IMR-90 (cell line): ENCODE measurements at regions not wholly inside any gene's neighbourhood (a gene's known extent, or its start where the extent isn't known, plus 50 kb on each side); places are given as distances from the start of the nearest gene placed in this dataset.

Source experiments
- ATAC-seq: fragments of 200-7000 bp; cut with Tn5 transposase; 2 replicates; pipeline ENCODE4 v1.9.1; 2020; ENCODE audit warnings: low read depth, mild to moderate bottlenecking, moderate library complexity
- BruUV-seq: library from RNA; stranded (reverse); fragments of 400-500 nt; replicated peaks from 2 replicates; lab custom pipeline; 2021; lab: Mats Ljungman, UMichigan
- CTCF ChIA-PET: fragments of 300-600 bp; formaldehyde crosslinking; extraction: SDS; loops from one replicate; lab custom pipeline; 2021; ENCODE audit warnings: antibody characterized with exemption; lab: Yijun Ruan, JAX
- POLR2A ChIA-PET: fragments of 300-600 bp; sonication (Branson Sonifier 250); formaldehyde crosslinking; loops from one replicate; lab custom pipeline; 2022; ENCODE audit warnings: antibody characterized with exemption; ENCODE audit not compliant: unreplicated experiment; lab: Charles Lee
- DNase-seq: peaks from one replicate; pipeline ENCODE4 v3.0.0; 2013
- H2AFZ ChIP-seq: replicated peaks from 2 replicates; pipeline ENCODE3; 2013; ENCODE audit warnings: low read length, mild to moderate bottlenecking; ENCODE audit not compliant: poor library complexity
- H2AK5ac ChIP-seq: 2 replicates; pipeline ENCODE4 v1.6.1; 2013; ENCODE audit warnings: low read depth, low read length, inconsistent platforms
- H2AK9ac ChIP-seq: replicated peaks from 2 replicates; pipeline ENCODE3; 2013; ENCODE audit warnings: mild to moderate bottlenecking, low read depth, low read length, moderate library complexity; ENCODE audit not compliant: poor library complexity
- H2BK120ac ChIP-seq: 2 replicates; pipeline ENCODE4 v1.6.1; 2013; ENCODE audit warnings: low read depth, low read length, inconsistent platforms
- H2BK15ac ChIP-seq: 3 replicates; pipeline ENCODE4 v1.6.1; 2013; ENCODE audit warnings: low read depth, low read length, inconsistent platforms
- H2BK20ac ChIP-seq: 2 replicates; pipeline ENCODE4 v1.6.1; 2013; ENCODE audit warnings: low read depth, mild to moderate bottlenecking, inconsistent platforms, low read length, moderate library complexity
- H2BK5ac ChIP-seq: 2 replicates; pipeline ENCODE4 v1.6.1; 2013; ENCODE audit warnings: mild to moderate bottlenecking, low read depth, low read length, inconsistent platforms; ENCODE audit not compliant: poor library complexity, severe bottlenecking
- H3K14ac ChIP-seq: replicated peaks from 2 replicates; pipeline ENCODE4 v1.6.1; 2013; ENCODE audit warnings: low read depth, low read length, inconsistent platforms
- H3K18ac ChIP-seq: 2 replicates; pipeline ENCODE4 v1.6.1; 2013; ENCODE audit warnings: low read depth, low read length, control low read depth
- H3K23ac ChIP-seq: 2 replicates; pipeline ENCODE4 v1.6.1; 2013; ENCODE audit warnings: low read depth, low read length, inconsistent platforms
- H3K27ac ChIP-seq: 2 replicates; pipeline ENCODE4 v1.5.1; 2013; ENCODE audit warnings: mild to moderate bottlenecking, control low read depth, low read length; ENCODE audit not compliant: insufficient read depth
- H3K27me3 ChIP-seq: 2 replicates; pipeline ENCODE4 v1.6.1; 2013; ENCODE audit warnings: low read length; ENCODE audit not compliant: control insufficient read depth, insufficient read depth
- H3K36me3 ChIP-seq: 2 replicates; pipeline ENCODE4 v1.6.1; 2013; ENCODE audit warnings: low read length, mixed read lengths; ENCODE audit not compliant: control insufficient read depth, insufficient read depth
- H3K4ac ChIP-seq: 2 replicates; pipeline ENCODE4 v1.6.1; 2013; ENCODE audit warnings: low read depth, low read length, inconsistent platforms
- H3K4me1 ChIP-seq: 2 replicates; pipeline ENCODE4 v1.6.1; 2013; ENCODE audit warnings: low read length, mixed read lengths; ENCODE audit not compliant: control insufficient read depth, insufficient read depth
- H3K4me2 ChIP-seq: 2 replicates; pipeline ENCODE4 v1.6.1; 2013; ENCODE audit warnings: low read depth, mild to moderate bottlenecking, control low read depth, low read length, moderate library complexity
- H3K4me3 ChIP-seq: 2 replicates; pipeline ENCODE4 v1.5.1; 2013; ENCODE audit warnings: low read depth, mild to moderate bottlenecking, control low read depth, low read length, moderate library complexity; ENCODE audit not compliant: insufficient read depth
- H3K56ac ChIP-seq: 2 replicates; pipeline ENCODE4 v1.6.1; 2013; ENCODE audit warnings: low read length, inconsistent platforms; ENCODE audit not compliant: insufficient read depth; ENCODE audit errors: extremely low read depth
- H3K79me1 ChIP-seq, 2 experiments: 2 replicates each; pipeline ENCODE4 v1.6.1; 2013; ENCODE audit warnings: low read length in 2 of 2, inconsistent platforms in 1 of 2, low read depth in 1 of 2
- H3K9ac ChIP-seq: 2 replicates; pipeline ENCODE4 v1.6.1; 2013; ENCODE audit warnings: low read depth, low read length, control low read depth
- H3K9me1 ChIP-seq: 2 replicates; pipeline ENCODE4 v1.6.1; 2013; ENCODE audit warnings: low read length, inconsistent platforms; ENCODE audit not compliant: insufficient read depth
- H3K9me3 ChIP-seq: 2 replicates; pipeline ENCODE4 v1.6.1; 2013; ENCODE audit warnings: low read length; ENCODE audit not compliant: control insufficient read depth, insufficient read depth
- H4K20me1 ChIP-seq: 2 replicates; pipeline ENCODE4 v1.6.1; 2013; ENCODE audit warnings: low read length, inconsistent platforms; ENCODE audit not compliant: insufficient read depth
- H4K5ac ChIP-seq: 2 replicates; pipeline ENCODE4 v1.6.1; 2013; ENCODE audit warnings: mild to moderate bottlenecking, low read depth, low read length, control low read depth
- H4K8ac ChIP-seq, 2 experiments: 2 replicates each; pipeline ENCODE4 v1.6.1; 2013; ENCODE audit warnings: low read depth in 2 of 2, low read length in 2 of 2, control low read depth in 1 of 2, inconsistent platforms in 1 of 2
- H4K91ac ChIP-seq: 2 replicates; pipeline ENCODE4 v1.6.1; 2013; ENCODE audit warnings: low read depth, low read length, inconsistent platforms; ENCODE audit not compliant: insufficient read depth
- BHLHE40 ChIP-seq: fragments of 150-350 bp; IDR thresholded peaks from 2 replicates; pipeline ENCODE4 v1.6.1; 2016; ENCODE audit warnings: mild to moderate bottlenecking, low read depth, low read length
- CEBPB ChIP-seq: IDR thresholded peaks from 2 replicates; pipeline ENCODE4 v1.6.1; 2012; ENCODE audit warnings: low read depth, low read length, improper control_type of control experiment
- CHD1 ChIP-seq: IDR thresholded peaks from 2 replicates; pipeline ENCODE4 v1.6.1; 2012; ENCODE audit warnings: low read depth, low read length, improper control_type of control experiment
- CTCF ChIP-seq: conservative IDR thresholded peaks from 2 replicates; pipeline ENCODE4 v1.5.1; 2012; ENCODE audit warnings: mild to moderate bottlenecking, low read depth, low read length, improper control_type of control experiment
- ELK1 ChIP-seq: fragments of 150-350 bp; IDR thresholded peaks from 2 replicates; pipeline ENCODE4 v1.6.1; 2016; ENCODE audit warnings: low read depth, mild to moderate bottlenecking, low read length, moderate library complexity, borderline replicate concordance
- MAFK ChIP-seq: IDR thresholded peaks from 2 replicates; pipeline ENCODE4 v1.6.1; 2012; ENCODE audit warnings: low read depth, low read length, improper control_type of control experiment
- MAZ ChIP-seq: IDR thresholded peaks from 2 replicates; pipeline ENCODE4 v1.6.1; 2012; ENCODE audit warnings: low read depth, mild to moderate bottlenecking, low read length, improper control_type of control experiment, moderate library complexity, borderline replicate concordance
- MXI1 ChIP-seq: IDR thresholded peaks from 2 replicates; pipeline ENCODE4 v1.6.1; 2012; ENCODE audit warnings: low read depth, mild to moderate bottlenecking, low read length, moderate library complexity, borderline replicate concordance
- NFE2L2 ChIP-seq: fragments of 150-350 bp; IDR thresholded peaks from 2 replicates; pipeline ENCODE4 v1.6.1; 2016; ENCODE audit warnings: low read depth, mild to moderate bottlenecking, low read length
- POLR2A ChIP-seq: IDR thresholded peaks from 2 replicates; pipeline ENCODE4 v1.6.1; 2012; ENCODE audit warnings: mild to moderate bottlenecking, low read depth, low read length
- RAD21 ChIP-seq: IDR thresholded peaks from 2 replicates; pipeline ENCODE4 v1.6.1; 2012; ENCODE audit warnings: low read length, improper control_type of control experiment
- RCOR1 ChIP-seq: IDR thresholded peaks from 2 replicates; pipeline ENCODE4 v1.6.1; 2012; ENCODE audit warnings: mild to moderate bottlenecking, low read length, improper control_type of control experiment; ENCODE audit not compliant: insufficient replicate concordance
- RFX5 ChIP-seq: IDR thresholded peaks from 2 replicates; pipeline ENCODE4 v1.8.0; 2012; ENCODE audit warnings: low read depth, mild to moderate bottlenecking, low read length, moderate library complexity
- SMC3 ChIP-seq: fragments of 150-350 bp; IDR thresholded peaks from 2 replicates; pipeline ENCODE4 v1.6.1; 2016; ENCODE audit warnings: low read depth, mild to moderate bottlenecking, antibody characterized with exemption, low read length, moderate library complexity
- dilution Hi-C: fragments of 300-500 bp; cut with HindIII; formaldehyde crosslinking; loops from one replicate; pipeline ENCODE4 v1.14.3; 2018; ENCODE audit warnings: low sequenced_read_pairs; ENCODE audit not compliant: unreplicated experiment
- in situ Hi-C: fragments of 300-500 bp; cut with MboI; formaldehyde crosslinking; loops from 3 replicates; pipeline ENCODE4 v1.14.3; 2019; ENCODE audit warnings: low sequenced_read_pairs, inconsistent platforms, mixed read lengths
- intact Hi-C: fragments of 100-400 bp; cut with micrococcal nuclease; formaldehyde crosslinking; loops from 2 replicates; pipeline ENCODE4 v1.10.0; 2022

GRCh38 chrX:8025705-8026104 is 98.5 kb upstream of the PNPLA4 start:
- ATAC-seq: no peak
- no peak overlapping the region for H3K18ac ChIP-seq

More at GRCh38 chrX:8025705-8026104, 98.5 kb upstream of the PNPLA4 start:
- Histone ChIP-seq H2AFZ (no peak overlapping the region), H3K27ac (no peak overlapping the region), H2BK15ac (no peak overlapping the region), H3K4me3 (no peak overlapping the region), H3K4me2 (no peak overlapping the region), H3K56ac (no peak overlapping the region), H2AK9ac (no peak overlapping the region), H2BK5ac (no peak overlapping the region), H2AK5ac (no peak overlapping the region), H3K23ac (no peak overlapping the region), H4K8ac (no peak overlapping the region), H3K9me1 (no peaks in the 10 kb centered on the region), H3K4me1 (no peaks in the 10 kb centered on the region), H3K9ac (no peak overlapping the region), H3K14ac (no peak overlapping the region), H2BK20ac (no peak overlapping the region), H3K36me3 (no peaks in the 10 kb centered on the region), H4K91ac (no peak overlapping the region), H3K27me3 (no peaks in the 10 kb centered on the region), H4K20me1 (no peaks in the 10 kb centered on the region; the same call in 1 of the 2 replicates), H2BK120ac (no peak overlapping the region), H3K79me1 (no peaks in the 10 kb centered on the region), H3K9me3 (peaks cover 4% of the 10 kb centered on the region), H3K4ac (no peak overlapping the region), H4K5ac (no peak overlapping the region)
- intact Hi-C loops (no loop called here), dilution Hi-C loops (no loop called here), in situ Hi-C loops (no loop called here)
- no peak for DNase-seq
- BruUV-seq: no TSS peak
- CTCF ChIA-PET: no interaction called here
- POLR2A ChIA-PET: no interaction called here
- no peak for TF ChIP-seq POLR2A
- no peak for TF ChIP-seq MAFK
- TF ChIP-seq MAZ: no peak
- no peak for TF ChIP-seq NFE2L2
- no peak for TF ChIP-seq RFX5
- no peak for TF ChIP-seq RAD21
- TF ChIP-seq BHLHE40: no peak
- no peak for TF ChIP-seq CTCF
- no peak for TF ChIP-seq RCOR1
- TF ChIP-seq MXI1: no peak
- no peak for TF ChIP-seq ELK1
- no peak for TF ChIP-seq CHD1
- TF ChIP-seq CEBPB: no peak
- no peak for TF ChIP-seq SMC3
